ENCODE measurements at regions not wholly inside any gene's neighbourhood (a gene's known extent, or its start where the extent isn't known, plus 50 kb on each side); places are given as distances from the start of the nearest gene placed in this dataset.

DNA sequence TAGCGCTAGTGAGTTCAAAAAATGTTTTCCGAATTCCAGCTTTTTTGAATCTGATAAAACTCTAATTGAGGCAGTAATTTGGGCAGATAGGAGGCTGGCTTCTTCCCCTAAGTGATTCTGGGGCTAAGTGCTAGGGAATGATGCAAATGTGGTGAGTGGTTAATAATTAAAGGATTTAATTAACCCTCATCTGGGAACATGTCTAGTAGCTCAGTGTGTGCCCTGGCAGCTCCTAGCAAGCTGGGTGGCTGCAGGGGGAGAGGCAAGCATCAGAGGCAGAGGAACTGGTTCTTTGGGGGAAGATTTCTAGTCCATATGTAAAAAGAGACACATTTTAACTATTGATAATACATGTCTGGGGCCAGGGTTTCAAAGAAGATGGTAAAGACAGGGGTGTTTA, 354.5 kb downstream of the WDR11 start:
- TF ChIP-seq CTCF (optimal IDR thresholded peaks at IDR 0.05 in 1 of 3, IDR thresholded peaks at IDR 0.05 in 1 of 3, conservative IDR thresholded peaks at IDR 0.05 in 1 of 3; ENCODE audit: extremely low read depth in 1 of 3, insufficient read depth in 2 of 3, low read length in 3 of 3) = no peak
- no peak for TF ChIP-seq EZH2 (IDR thresholded peaks at IDR 0.05; ENCODE audit: low read length)
